GM18517 (cell line): ENCODE measurements at regions not wholly inside any gene's neighbourhood (a gene's known extent, or its start where the extent isn't known, plus 50 kb on each side); places are given as distances from the start of the nearest gene placed in this dataset.

Source experiments
- ATAC-seq: cut with Tn5 transposase; IDR thresholded peaks from one replicate; pipeline ENCODE4 v1.9.1; 2021; ENCODE audit warnings: mild to moderate bottlenecking, moderate library complexity; ENCODE audit not compliant: unreplicated experiment

- ATAC-seq = no peak
These were observed 100.9 kb upstream of the ARHGEF3 start for GRCh38 chr3:56902468-56903160.

- ATAC-seq = no peak
These were observed 99.1 kb upstream of the ARHGEF3 start for GRCh38 chr3:56900801-56901200.

GRCh38 chr3:56899851-56900250 lies 98.1 kb upstream of the ARHGEF3 start:
- no peak for ATAC-seq

- no peak for ATAC-seq
These were observed 97.3 kb upstream of the ARHGEF3 start for GRCh38 chr3:56899078-56899477.

GRCh38 chr3:56896357-56896756 lies 94.6 kb upstream of the ARHGEF3 start:
- ATAC-seq = no peak

- ATAC-seq = no peak
These were observed 93.2 kb upstream of the ARHGEF3 start for GRCh38 chr3:56894881-56895431.

GRCh38 chr3:56890448-56891091 lies 88.8 kb upstream of the ARHGEF3 start:
- no peak for ATAC-seq

GRCh38 chr3:56889131-56889530 lies 87.4 kb upstream of the ARHGEF3 start:
- no peak for ATAC-seq

GRCh38 chr3:56887402-56888025 lies 85.8 kb upstream of the ARHGEF3 start:
- ATAC-seq = no peak

- no peak for ATAC-seq
These were observed 84.6 kb upstream of the ARHGEF3 start for GRCh38 chr3:56886314-56886713.

GRCh38 chr3:56885879-56886278 lies 84.1 kb upstream of the ARHGEF3 start:
- ATAC-seq = no peak

GRCh38 chr3:56885453-56885852 lies 83.7 kb upstream of the ARHGEF3 start:
- no peak for ATAC-seq

GRCh38 chr3:56884387-56884786 lies 82.6 kb upstream of the ARHGEF3 start:
- ATAC-seq = no peak

- ATAC-seq = no peak
These were observed 82.1 kb upstream of the ARHGEF3 start for GRCh38 chr3:56883828-56884227.

- ATAC-seq = no peak
These were observed 81.1 kb upstream of the ARHGEF3 start for GRCh38 chr3:56882896-56883295.

GRCh38 chr3:56881841-56882240 lies 80.1 kb upstream of the ARHGEF3 start:
- ATAC-seq = no peak

- no peak for ATAC-seq
These were observed 79.2 kb upstream of the ARHGEF3 start for GRCh38 chr3:56880720-56881575.

- ATAC-seq = no peak
These were observed 77.9 kb upstream of the ARHGEF3 start for GRCh38 chr3:56879436-56880215.

- no peak for ATAC-seq
These were observed 76.3 kb upstream of the ARHGEF3 start for GRCh38 chr3:56878074-56878473.

- ATAC-seq = no peak
These were observed 75.2 kb upstream of the ARHGEF3 start for GRCh38 chr3:56876916-56877315.
